GM18858 (cell line): ENCODE measurements at regions not wholly inside any gene's neighbourhood (a gene's known extent, or its start where the extent isn't known, plus 50 kb on each side); places are given as distances from the start of the nearest gene placed in this dataset.
"Not testable (repeated sequence)": the region's sequence is repeated elsewhere in the genome, so short reads cannot be mapped to it uniquely, and the experiment has no call there.

Experiments used
- ATAC-seq: cut with Tn5 transposase; IDR thresholded peaks from one replicate; pipeline ENCODE4 v1.9.1; 2021; ENCODE audit not compliant: unreplicated experiment

- ATAC-seq, result no peak
Observed at GRCh38 chr6:134416418-134417154, 98.7 kb upstream of the SGK1 start.

- ATAC-seq, result no peak
Observed at GRCh38 chr6:134415656-134416055, 97.7 kb upstream of the SGK1 start.

GRCh38 chr6:134415194-134415593 lies 97.3 kb upstream of the SGK1 start:
- no peak for ATAC-seq

- no peak for ATAC-seq
Observed at GRCh38 chr6:134414793-134415192, 96.9 kb upstream of the SGK1 start.

- no peak for ATAC-seq
Observed at GRCh38 chr6:134413241-134413643, 95.3 kb upstream of the SGK1 start.

- no peak for ATAC-seq
Observed at GRCh38 chr6:134410541-134410940, 92.6 kb upstream of the SGK1 start.

GRCh38 chr6:134407791-134408190 lies 89.9 kb upstream of the SGK1 start:
- no peak for ATAC-seq

GRCh38 chr6:134406311-134406710 lies 88.4 kb upstream of the SGK1 start:
- no peak for ATAC-seq

GRCh38 chr6:134405386-134406087 lies 87.6 kb upstream of the SGK1 start:
- no peak for ATAC-seq

GRCh38 chr6:134403312-134403711 lies 85.4 kb upstream of the SGK1 start:
- ATAC-seq, result not testable (repeated sequence)

GRCh38 chr6:134402372-134402984 lies 84.6 kb upstream of the SGK1 start:
- no peak for ATAC-seq

GRCh38 chr6:134400941-134401340 lies 83.0 kb upstream of the SGK1 start:
- no peak for ATAC-seq

GRCh38 chr6:134398453-134398852 lies 80.5 kb upstream of the SGK1 start:
- peak; percentile 58 for ATAC-seq

- ATAC-seq, result no peak
Observed at GRCh38 chr6:134397676-134398075, 79.8 kb upstream of the SGK1 start.

GRCh38 chr6:134394905-134395304 lies 77.0 kb upstream of the SGK1 start:
- no peak for ATAC-seq

- no peak for ATAC-seq
Observed at GRCh38 chr6:134394208-134394607, 76.3 kb upstream of the SGK1 start.

GRCh38 chr6:134391205-134391604 lies 73.3 kb upstream of the SGK1 start:
- no peak for ATAC-seq

GRCh38 chr6:134389658-134390057 lies 71.7 kb upstream of the SGK1 start:
- no peak for ATAC-seq

GRCh38 chr6:134389129-134389528 lies 71.2 kb upstream of the SGK1 start:
- no peak for ATAC-seq

GRCh38 chr6:134386482-134386881 lies 68.6 kb upstream of the SGK1 start:
- not testable (repeated sequence) for ATAC-seq

GRCh38 chr6:134381959-134382358 lies 64.0 kb upstream of the SGK1 start:
- no peak for ATAC-seq

GRCh38 chr6:134379599-134379998 lies 61.7 kb upstream of the SGK1 start:
- ATAC-seq, result no peak
